IPS DF 4.7 (cell line): ENCODE measurements at regions not wholly inside any gene's neighbourhood (a gene's known extent, or its start where the extent isn't known, plus 50 kb on each side); places are given as distances from the start of the nearest gene placed in this dataset.

Experiments
- DNase-seq: peaks from one replicate; pipeline ENCODE4 v3.0.0-alpha.2; 2013; ENCODE audit warnings: low spot score; ENCODE audit errors: extremely low read depth

DNA sequence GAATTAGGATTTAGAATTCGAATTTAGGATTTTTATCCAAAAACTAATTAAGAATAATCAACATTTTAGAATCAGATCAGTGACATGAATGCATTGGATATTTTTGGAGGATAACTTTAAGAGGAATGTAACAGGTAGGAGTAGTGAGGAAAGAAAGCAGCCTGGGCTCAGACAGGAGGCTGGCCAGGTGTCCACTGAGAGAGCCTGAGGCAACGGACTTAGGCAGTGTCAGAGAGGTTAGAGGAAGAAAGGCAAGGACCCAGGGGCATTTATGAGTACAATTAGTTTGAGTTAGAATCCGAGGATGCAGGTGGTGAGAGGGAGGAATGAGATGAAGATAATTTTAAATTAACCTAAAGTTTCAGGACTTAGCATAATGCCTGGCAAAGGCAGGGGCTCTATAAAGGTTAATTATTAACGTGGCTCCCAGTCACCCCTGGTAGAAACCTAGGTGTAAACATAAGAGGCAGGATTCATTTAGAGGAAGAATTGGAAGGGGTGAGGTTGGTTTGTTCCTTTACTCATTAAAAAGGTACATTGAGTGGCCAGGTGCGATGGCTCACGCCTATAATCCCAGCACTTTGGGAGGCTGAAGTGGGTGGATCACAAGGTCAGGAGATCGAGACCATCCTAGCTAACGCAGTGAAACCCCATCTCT, 507.1 kb downstream of the TMEM182 start:
- DNase-seq: no peak

DNA sequence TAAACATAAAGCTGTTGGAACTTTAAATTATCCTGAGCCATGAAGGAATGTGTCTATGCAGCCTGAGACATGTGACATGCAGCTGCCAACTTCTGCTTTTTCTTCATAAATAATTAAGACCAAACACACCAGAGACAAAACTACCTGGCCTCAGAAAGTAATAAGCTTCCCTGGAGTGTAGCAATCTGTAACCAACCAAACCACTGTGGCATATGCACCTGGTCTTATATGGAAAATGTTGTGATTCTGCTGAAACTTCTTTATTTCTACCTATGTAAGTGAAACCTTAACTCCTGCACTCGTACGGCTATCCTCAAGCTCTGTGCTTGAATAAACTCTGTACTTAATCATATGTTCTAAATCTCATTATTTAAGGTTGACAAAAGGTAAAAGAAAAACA, 515.0 kb downstream of the TMEM182 start:
- DNase-seq: no peak

DNA sequence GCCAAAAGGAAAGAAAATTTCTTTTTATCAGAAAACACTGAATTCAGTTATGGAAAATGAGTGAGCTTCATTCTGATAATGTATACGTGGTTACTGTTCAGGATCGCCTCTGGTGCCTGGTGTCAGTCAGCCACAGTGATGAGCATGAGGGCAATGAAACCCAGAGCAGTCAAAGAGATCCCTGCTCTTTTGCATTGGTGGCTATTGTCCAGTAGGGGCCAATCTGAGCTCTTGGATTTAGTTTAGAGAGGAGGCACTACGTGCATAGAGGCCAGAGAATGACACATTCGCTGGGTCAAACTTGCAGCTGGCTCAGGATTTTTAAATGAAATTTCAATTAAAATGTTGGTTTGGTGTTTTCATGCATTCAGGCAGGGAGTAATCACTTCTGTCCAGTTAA, 522.9 kb downstream of the TMEM182 start:
- no peak for DNase-seq

DNA sequence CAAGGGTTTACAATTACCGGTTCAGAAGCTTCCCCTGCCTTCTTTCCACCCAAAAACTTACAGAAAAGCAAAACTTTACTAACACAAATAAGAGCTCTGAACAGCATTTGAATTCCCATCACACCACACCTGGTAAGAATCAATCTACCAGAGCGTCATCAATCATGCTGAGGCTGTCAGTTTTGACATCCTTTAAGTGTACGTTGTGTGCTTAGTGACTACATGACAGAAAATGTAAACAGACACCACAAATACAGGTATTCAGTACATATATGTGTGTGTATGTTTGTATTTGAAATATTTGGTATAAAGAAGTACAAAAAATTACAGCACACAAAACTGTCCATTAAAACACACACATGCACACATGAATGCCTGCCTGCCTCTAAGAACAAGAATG, 523.5 kb downstream of the TMEM182 start:
- no peak for DNase-seq

DNA sequence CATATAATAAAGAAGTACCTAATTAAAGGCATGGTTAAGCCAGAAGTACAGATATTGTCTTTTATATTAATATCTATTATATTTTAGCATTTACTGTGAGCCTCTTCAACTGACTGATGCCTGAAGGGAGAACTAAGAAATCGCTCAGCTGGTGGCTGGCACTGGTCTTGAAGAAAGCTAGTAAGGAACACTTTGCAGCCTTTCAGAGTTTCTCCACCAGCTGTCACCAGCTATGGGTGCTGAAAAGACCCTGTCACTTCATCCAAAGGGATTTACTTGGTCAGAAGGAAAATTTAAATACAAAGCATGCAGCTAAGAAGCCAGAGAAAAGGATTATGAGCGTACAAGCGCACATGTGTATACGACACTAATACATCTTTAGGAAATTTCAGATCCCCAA, 525.9 kb downstream of the TMEM182 start:
- DNase-seq: no peak

DNA sequence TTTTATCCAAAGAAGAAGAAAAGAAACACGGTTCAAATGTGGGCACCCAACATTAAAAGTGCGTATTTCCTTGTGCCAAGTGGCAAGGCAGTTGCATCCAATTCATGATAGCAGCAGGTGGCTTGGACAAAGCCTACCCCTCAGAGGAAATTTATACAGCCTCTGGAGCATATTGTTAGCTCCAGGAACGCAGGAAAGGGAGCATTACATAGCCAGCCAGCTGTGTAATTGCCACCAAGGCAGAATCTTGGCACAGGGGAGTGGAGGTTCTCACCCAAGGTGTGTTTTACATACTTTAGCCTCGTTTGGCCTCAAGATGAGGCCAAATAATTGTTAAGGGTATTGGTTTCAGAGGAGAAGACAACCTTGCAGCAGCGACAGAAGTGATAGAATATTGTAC, 526.9 kb downstream of the TMEM182 start:
- no peak for DNase-seq

DNA sequence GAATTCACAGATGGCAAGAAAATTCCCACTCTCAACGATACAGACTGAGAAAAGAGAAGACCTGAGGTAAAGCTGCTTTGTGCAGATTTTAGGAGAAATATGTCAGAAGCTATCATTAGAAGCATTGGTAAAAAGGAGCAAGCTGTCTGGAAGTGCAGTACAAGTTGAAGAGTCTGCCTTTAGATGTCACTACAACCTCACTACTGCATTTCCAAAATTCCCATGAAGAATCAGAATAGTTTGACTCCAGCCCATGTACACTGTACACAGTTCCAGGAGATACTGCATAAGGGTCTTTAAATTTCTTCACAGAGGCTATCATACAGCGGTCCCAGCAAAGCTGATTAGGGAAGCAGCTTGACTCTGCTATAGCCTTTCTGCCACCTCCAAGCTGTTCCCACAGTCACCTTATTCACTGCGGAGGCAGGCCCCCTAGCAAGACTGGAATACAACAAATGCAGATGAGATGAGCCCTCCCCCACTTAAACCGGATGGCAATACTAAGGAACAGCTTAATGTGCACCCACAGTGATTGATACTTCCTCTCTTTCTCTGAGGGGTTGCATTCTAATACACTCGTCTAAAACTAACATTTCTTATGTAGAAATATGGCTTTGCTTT, 527.4 kb downstream of the TMEM182 start:
- DNase-seq: no peak

DNA sequence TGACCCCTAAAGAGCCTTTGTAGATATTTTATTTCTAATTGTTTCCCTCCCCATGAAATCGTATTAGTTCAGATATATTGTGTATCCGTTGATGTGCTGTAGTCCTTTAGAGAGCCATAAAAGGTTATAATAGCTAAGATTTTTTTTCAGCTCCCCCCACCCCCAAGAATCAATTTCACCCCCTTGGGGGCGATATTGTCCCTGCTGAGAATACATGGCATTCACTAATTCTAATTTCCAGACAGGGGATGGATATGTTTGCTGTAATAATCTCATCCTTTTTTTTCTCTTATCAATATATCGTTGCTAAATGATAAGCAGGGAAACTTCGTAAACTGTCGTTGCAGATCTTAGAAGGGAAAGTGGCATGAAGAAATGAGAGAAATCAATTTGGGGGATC, 530.7 kb downstream of the TMEM182 start:
- no peak for DNase-seq

DNA sequence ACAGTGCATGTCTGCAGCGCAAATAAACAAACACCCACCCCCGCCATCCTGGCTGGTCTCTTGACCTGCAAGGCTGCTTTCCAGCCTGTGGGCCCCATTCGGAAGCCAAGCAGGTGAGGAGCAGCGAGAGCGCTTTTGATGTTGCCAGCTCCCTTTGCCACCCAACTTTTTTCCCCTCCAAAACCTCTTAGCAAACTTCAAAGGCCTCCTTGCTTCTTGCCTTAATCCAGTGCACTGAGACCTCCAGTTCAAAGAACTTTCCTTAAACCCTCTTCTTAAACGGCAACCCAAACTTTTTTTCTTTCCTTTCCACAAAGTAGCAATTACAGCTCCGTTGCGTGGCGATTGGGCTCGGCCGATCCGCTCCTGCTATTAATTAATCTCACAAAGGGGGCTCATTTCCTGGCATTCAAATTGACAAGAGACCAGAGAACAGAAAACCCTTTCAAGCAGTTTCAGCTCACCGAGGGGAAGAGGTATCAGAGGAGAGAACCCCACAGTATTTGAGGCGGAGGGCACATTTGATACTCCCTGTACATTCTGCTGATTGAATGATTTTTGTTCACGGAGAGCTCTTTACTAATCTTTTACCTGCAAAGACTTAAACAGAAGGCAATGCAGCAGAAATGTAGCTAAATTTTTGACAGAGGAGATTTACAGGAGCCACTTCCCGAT, 531.4 kb downstream of the TMEM182 start:
- no peak for DNase-seq

DNA sequence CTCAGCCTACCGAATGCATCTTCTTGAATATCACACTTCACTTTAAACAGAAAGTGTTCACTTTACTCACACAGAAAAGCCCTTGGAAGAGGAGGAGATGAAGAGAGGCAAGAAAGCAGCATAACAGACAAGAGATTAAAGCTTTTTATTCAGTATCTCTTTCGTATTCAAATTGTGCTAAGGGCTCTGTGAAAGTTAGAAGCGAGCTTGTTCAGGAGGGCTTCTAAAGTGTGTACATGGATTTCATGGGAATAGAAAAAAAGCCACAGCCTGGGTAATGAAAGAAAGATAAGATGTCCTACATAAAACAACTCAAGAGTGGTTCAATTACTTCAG, 531.9 kb downstream of the TMEM182 start:
- DNase-seq: no peak

DNA sequence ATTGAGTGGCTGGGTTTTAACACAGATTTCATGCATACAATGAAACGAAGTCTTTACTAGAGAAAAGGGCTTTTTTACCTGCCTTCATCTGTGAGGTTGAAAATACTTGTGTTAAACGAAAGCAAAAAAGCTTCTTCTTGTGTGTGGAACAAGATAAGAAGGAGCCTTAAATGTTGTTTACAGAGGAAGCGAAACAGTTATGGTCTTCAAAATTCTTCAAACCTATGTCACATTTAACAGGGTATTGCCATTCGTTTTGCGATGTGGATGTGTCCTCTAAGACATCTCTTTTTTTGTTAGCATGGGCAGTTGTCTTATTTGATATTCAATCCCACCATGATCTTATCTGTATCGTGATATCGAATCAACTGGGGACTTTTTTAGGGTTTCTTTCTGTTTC, 532.6 kb downstream of the TMEM182 start:
- no peak for DNase-seq

DNA sequence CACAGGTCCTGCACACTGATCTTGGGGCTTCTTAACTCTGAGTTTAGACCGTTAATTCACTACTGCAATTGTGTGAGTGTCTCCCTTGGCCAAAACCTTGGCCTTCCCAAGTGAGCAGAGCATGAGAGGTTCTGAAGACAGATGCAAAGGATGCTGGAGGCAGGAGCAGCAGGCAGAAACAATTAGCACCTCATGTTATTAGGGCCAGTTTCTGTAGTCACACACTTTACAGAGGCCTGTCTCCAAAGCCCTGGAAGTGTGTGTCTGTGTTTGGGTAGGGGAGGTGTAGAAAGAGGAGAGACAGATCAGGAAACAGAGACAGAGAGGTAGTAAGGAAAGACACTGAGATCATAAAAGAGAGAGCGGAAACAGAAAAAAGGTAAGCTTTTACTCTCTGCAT, 533.8 kb downstream of the TMEM182 start:
- DNase-seq: no peak

DNA sequence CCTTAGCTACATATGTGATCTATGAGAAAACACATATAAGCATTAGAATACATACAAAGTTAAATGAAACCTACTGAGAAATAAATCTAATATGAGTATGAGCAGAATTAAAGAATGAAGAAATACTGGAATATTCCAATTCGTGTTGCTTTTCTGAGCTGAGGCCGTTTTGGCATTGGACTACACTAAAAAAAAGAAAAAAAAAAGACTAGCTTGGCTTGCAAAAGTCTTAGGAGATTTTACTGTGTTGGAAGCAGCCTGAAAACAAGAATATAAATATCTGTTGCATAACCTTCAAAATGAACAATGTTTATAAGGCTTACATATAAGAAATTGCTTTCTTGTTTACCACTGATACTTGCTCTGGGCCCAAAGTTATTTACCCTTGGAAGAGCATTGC, 562.8 kb downstream of the TMEM182 start:
- DNase-seq: no peak

DNA sequence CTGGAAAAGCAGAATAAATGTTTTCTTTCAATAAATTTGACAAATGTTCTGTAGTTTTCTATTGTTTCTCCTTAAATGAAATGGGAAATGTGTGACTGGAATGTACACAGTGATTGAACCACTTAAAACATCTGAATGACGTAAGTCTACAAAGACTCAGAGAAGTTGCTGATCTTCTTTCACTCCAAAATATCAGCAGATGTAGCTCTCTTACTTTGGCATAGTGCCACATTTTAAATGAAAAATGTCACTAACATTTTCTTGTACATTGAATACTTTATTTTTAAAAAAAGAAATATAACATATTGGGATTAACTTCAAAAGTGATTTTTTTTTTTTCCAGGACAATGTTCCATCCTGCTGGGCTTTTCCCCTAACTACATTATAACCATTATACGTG, 565.6 kb downstream of the TMEM182 start:
- no peak for DNase-seq

DNA sequence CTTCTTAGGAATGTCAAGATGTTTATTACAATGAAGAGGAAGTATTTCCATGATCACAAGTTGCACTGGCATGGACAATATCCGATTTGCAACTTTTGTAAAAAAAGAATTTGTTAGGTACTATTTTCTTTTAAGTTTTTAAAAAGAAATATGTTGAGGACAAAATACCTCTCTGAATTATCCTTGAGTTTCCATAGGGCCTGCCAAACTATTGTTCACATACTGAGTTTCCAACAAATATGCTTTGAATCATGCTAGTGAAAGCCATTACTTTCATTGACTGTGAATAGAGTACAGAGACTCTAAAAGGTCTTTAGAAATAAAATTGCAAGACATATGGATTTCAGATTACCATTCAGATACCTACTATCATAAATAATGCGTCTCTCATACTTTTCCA, 566.1 kb downstream of the TMEM182 start:
- no peak for DNase-seq

DNA sequence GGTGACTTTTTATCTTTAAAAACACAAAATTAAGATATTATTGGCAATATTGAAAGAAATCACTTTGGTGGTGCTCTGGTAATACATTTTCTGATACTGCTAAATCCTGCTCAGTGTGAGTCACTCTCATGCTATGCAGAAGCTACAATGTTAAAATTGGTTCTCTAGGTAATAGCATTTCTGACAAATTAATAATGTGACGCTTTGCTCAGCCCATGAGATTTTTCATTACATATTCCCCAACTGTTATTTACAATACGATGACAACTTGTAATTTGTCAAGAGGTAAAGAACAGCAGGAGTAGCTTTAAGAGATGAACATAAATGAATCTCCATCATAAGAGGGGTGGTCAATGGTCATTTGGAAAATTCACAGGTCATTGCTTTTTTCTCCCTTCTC, 573.6 kb downstream of the TMEM182 start:
- DNase-seq: no peak

DNA sequence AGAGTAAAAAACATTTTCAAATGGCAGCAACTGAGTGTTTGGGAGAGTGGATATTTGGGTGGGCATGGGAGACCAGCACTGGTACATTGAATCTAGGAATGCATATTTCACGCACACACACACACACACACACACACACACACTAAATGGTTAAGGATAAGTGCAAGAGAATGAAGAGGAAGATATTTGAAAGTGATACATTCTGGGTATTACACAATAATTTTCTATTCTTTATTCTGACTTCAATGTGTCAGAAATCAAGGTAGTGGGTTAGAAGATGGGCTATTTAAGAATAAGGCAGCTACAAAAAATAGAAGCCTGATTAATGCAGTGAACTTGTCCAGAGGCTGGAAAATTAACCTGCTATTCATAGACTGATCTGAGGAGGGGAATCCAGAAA, 577.0 kb downstream of the TMEM182 start:
- no peak for DNase-seq

DNA sequence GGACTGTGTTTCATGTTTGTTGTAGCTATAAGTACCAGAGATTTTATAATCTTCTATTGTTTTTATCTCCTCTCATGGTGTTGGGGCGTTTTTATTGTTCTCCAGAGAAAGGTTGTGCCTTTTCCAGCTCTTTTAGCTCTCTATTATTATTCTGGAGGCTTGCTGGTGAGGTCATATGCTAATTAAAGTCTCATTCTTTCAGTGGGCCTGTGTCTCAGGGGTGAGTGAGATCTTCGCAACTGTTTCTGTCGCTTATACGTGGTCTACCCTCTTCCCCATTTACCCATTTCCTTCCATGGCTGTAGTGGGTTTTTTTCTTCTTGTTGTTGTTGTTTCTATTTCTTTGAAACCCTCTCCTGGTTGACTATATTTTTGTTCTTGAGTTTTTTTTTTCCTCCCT, 584.9 kb downstream of the TMEM182 start:
- no peak for DNase-seq

DNA sequence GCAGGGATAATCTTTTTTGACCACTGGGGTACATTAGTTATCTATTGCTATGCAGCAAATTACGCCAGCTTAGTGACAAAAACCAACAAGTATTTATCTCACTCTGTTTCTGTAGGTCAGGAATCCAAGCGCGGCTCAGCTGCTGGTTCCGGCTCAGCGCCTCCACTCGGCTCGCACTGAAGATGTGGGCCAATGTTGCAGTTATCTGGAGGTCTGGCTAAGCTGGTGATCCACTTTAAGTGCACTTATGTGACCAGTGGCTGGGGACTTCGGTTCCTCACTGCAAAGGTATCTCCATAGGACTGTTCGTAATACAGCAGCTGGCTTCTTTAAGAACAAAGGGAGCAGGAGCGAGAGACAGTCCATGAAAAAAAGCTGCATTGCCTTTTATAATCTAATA, 591.9 kb downstream of the TMEM182 start:
- DNase-seq: no peak

DNA sequence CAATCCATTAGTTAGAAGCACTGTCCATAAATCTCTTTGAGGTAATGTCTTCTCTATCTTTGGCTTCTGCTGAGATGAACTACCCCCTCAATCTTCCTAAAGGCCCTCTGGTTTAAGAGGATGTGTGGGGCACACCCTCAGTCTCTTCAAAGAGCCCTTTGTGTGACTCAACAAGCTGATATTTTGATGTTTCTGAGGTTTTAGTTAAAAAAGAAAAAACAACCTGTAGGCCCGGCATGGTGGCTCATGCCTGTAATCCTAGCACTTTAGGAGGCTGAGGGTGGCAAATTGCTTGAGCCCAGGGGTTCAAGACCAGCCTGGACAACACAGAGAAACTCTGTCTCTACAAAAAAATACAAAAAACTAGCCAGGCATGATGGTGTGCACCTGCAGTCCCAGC, 593.5 kb downstream of the TMEM182 start:
- DNase-seq: no peak

DNA sequence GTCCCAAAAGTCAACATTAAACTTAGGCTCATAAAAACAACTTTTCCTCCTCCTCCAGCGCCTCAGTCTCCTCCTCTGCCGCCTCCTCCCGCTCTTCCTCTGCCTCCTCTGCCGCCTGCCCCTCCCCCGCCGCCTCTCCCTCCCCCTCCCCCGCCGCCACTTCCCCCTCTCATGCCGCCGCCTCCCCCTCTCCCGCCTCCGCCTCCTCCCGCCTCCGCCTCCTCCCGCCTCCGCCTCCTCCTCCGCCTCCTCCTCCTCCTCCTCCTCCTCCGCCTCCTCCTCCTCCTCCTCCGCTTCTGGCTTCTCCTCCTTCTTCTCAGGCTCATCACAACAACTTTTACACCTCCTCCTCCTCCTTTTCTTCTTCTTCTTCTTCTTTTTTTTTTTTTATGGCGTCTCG, 599.9 kb downstream of the TMEM182 start:
- DNase-seq: no peak

DNA sequence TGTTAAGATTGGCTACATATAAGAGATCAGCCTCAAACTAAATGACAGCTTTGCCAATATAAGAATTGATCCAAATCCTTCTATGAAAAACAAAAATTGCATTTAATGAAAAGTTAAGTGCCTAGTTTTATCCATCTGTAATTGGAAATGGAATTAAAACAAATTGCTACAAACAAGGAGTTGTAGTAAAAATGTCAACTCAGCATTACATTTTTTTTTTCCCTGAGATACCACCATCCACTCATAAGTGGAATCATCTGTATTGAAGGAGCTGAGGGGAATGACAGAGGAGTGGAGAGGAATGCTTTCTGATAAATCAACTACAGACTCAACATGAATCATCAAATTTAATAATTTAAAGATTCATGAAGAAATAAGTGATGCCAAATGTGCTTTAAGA, 601.8 kb downstream of the TMEM182 start:
- DNase-seq: no peak

DNA sequence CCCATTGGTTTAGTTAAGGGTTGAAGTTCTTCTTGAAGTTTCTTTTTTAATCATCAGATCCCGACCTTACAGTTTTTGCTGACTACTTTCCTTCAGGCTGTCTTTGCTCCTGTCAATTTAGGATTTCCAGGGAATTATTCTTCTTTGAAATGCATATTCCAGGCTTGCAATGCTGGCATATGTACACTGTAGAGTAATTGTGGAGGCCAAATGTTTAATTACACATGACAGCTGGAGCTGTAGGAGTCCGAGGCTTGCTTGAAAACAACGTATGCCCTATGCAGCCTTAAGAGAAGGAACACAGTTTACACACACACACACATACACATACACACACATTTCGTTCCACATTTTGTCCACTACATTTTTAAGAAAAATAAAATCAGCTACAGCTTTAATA, 602.3 kb downstream of the TMEM182 start:
- DNase-seq: no peak
